Vagina (tissue), 2 donors: ENCODE measurements at regions not wholly inside any gene's neighbourhood (a gene's known extent, or its start where the extent isn't known, plus 50 kb on each side); places are given as distances from the start of the nearest gene placed in this dataset.

Experiments
- DNase-seq, 2 donors: peaks; one replicate each; pipeline ENCODE4 v3.0.0-alpha.2; 2017; ENCODE audit errors: extremely low spot score in 2 of 2
- H3K27ac ChIP-seq: fragments of 200-600 bp; sonication (generic); one replicate; pipeline ENCODE4 v1.5.1; 2019
- H3K27me3 ChIP-seq: fragments of 200-600 bp; sonication (generic); one replicate; pipeline ENCODE4 v1.5.1; 2019
- H3K36me3 ChIP-seq, 2 donors: fragments of 200-600 bp; sonication (generic); one replicate each; pipeline ENCODE4 v1.5.1; 2017 to 2019
- H3K4me1 ChIP-seq: fragments of 200-600 bp; sonication (generic); one replicate; pipeline ENCODE4 v1.5.1; 2019
- H3K4me3 ChIP-seq, 2 donors: fragments of 200-600 bp; sonication (generic); 1 replicate in 1 of 2; 2 replicates in 1 of 2; pipeline ENCODE4 v1.5.1; 2016 to 2019
- H3K9me3 ChIP-seq: fragments of 200-600 bp; sonication (generic); one replicate; pipeline ENCODE4 v1.5.1; 2019
- CTCF ChIP-seq, 3 experiments: fragments of 450-650 bp in 2 of 3; fragments of 200-600 bp in 1 of 3; sonication (generic) in 1 of 3; IDR thresholded peaks; one replicate each; pipeline ENCODE4 v1.5.1; 2017 to 2019; ENCODE audit warnings: antibody characterized with exemption in 3 of 3, mild to moderate bottlenecking in 2 of 3, moderate library complexity in 2 of 3
- POLR2A ChIP-seq, 2 donors: fragments of 450-650 bp; IDR thresholded peaks; one replicate each; pipeline ENCODE4 v1.6.1; 2017; ENCODE audit warnings: antibody characterized with exemption in 2 of 2, mild to moderate bottlenecking in 2 of 2, moderate library complexity in 2 of 2
- POLR2AphosphoS5 ChIP-seq, 2 donors: sonication (generic); formaldehyde crosslinking; IDR thresholded peaks; one replicate each; pipeline ENCODE4 v1.9.0; 2017; ENCODE audit warnings: antibody characterized with exemption in 2 of 2, mild to moderate bottlenecking in 2 of 2, low read depth in 1 of 2; ENCODE audit not compliant: insufficient read depth in 1 of 2
- intact Hi-C: fragments of 100-400 bp; cut with DNase I; formaldehyde crosslinking; loops from one replicate; pipeline ENCODE4 v1.15.1; 2023

- Histone ChIP-seq H3K9me3 (no peaks in the 10 kb centered on the region), H3K4me1 (no peaks in the 10 kb centered on the region), H3K27me3 (no peaks in the 10 kb centered on the region), H3K36me3 (no peaks in the 10 kb centered on the region), H3K4me3 (no peak overlapping the region), H3K27ac (no peak overlapping the region)
- no peak for TF ChIP-seq POLR2A (IDR thresholded peaks at IDR 0.05)
- no peak for TF ChIP-seq CTCF (IDR thresholded peaks at IDR 0.05)
- TF ChIP-seq POLR2AphosphoS5 (IDR thresholded peaks at IDR 0.05; ENCODE audit: insufficient read depth in 1 of 2, low read depth in 1 of 2) = no peak
- no peak for DNase-seq
- intact Hi-C loops = no loop called here
Observed at GRCh38 chrX:22737541-22737940, 262.2 kb upstream of the DDX53 start.

- no peaks in the 10 kb centered on the region for H3K9me3 ChIP-seq
- H3K36me3 ChIP-seq = no peaks in the 10 kb centered on the region
- intact Hi-C loops = no loop called here
- no peaks in the 10 kb centered on the region for H3K4me1 ChIP-seq
- no peak overlapping the region for H3K4me3 ChIP-seq
- TF ChIP-seq POLR2A (IDR thresholded peaks at IDR 0.05) (no peak), CTCF (IDR thresholded peaks at IDR 0.05) (no peak), POLR2AphosphoS5 (IDR thresholded peaks at IDR 0.05; ENCODE audit: insufficient read depth in 1 of 2, low read depth in 1 of 2) (no peak)
- no peaks in the 10 kb centered on the region for H3K27me3 ChIP-seq
- no peak for DNase-seq
- H3K27ac ChIP-seq = no peak overlapping the region
Observed at GRCh38 chrX:22739276-22739675, 260.5 kb upstream of the DDX53 start.

- intact Hi-C loops = no loop called here
- Histone ChIP-seq H3K27ac (no peak overlapping the region), H3K4me3 (no peak overlapping the region), H3K4me1 (no peaks in the 10 kb centered on the region), H3K9me3 (no peaks in the 10 kb centered on the region), H3K27me3 (no peaks in the 10 kb centered on the region), H3K36me3 (no peaks in the 10 kb centered on the region)
- no peak for TF ChIP-seq POLR2AphosphoS5 (IDR thresholded peaks at IDR 0.05; ENCODE audit: insufficient read depth in 1 of 2, low read depth in 1 of 2)
- TF ChIP-seq CTCF (IDR thresholded peaks at IDR 0.05) = no peak
- no peak for TF ChIP-seq POLR2A (IDR thresholded peaks at IDR 0.05)
- no peak for DNase-seq
Observed at GRCh38 chrX:22740836-22741235, 258.9 kb upstream of the DDX53 start.

GRCh38 chrX:22742174-22742573 lies 257.6 kb upstream of the DDX53 start:
- no peak for TF ChIP-seq POLR2A (IDR thresholded peaks at IDR 0.05)
- no peak for TF ChIP-seq POLR2AphosphoS5 (IDR thresholded peaks at IDR 0.05; ENCODE audit: insufficient read depth in 1 of 2, low read depth in 1 of 2)
- no peak for TF ChIP-seq CTCF (IDR thresholded peaks at IDR 0.05)
- DNase-seq = no peak
- no peaks in the 10 kb centered on the region for H3K27me3 ChIP-seq
- no peaks in the 10 kb centered on the region for H3K9me3 ChIP-seq
- H3K36me3 ChIP-seq = no peaks in the 10 kb centered on the region
- no peak overlapping the region for H3K27ac ChIP-seq
- H3K4me3 ChIP-seq = no peak overlapping the region
- intact Hi-C loops = no loop called here
- H3K4me1 ChIP-seq = no peaks in the 10 kb centered on the region

GRCh38 chrX:22746081-22746480 lies 253.7 kb upstream of the DDX53 start:
- H3K4me3 ChIP-seq = no peak overlapping the region
- intact Hi-C loops = no loop called here
- DNase-seq = no peak

More at GRCh38 chrX:22746081-22746480, 253.7 kb upstream of the DDX53 start:
- no peaks in the 10 kb centered on the region for H3K4me1 ChIP-seq
- H3K36me3 ChIP-seq = no peaks in the 10 kb centered on the region
- no peaks in the 10 kb centered on the region for H3K27me3 ChIP-seq
- TF ChIP-seq CTCF (IDR thresholded peaks at IDR 0.05) (no peak), POLR2A (IDR thresholded peaks at IDR 0.05) (no peak), POLR2AphosphoS5 (IDR thresholded peaks at IDR 0.05; ENCODE audit: insufficient read depth in 1 of 2, low read depth in 1 of 2) (no peak)
- no peak overlapping the region for H3K27ac ChIP-seq
- no peaks in the 10 kb centered on the region for H3K9me3 ChIP-seq
